ENCODE measurements at regions not wholly inside any gene's neighbourhood (a gene's known extent, or its start where the extent isn't known, plus 50 kb on each side); places are given as distances from the start of the nearest gene placed in this dataset.

- no peak for TF ChIP-seq NKRF (conservative IDR thresholded peaks at IDR 0.05)
- no peak for TF ChIP-seq TAF1 (IDR thresholded peaks at IDR 0.05; ENCODE audit: borderline replicate concordance, low read depth, low read length)
- no peak for TF ChIP-seq ZNF274 (IDR thresholded peaks at IDR 0.05; ENCODE audit: insufficient read depth, insufficient read length)
- no peak for TF ChIP-seq RAD51 (IDR thresholded peaks at IDR 0.05)
- TF ChIP-seq CTCF (IDR thresholded peaks at IDR 0.05 in 2 of 3, conservative IDR thresholded peaks at IDR 0.05 in 1 of 3; ENCODE audit: control insufficient read depth in 2 of 3, extremely low read depth in 1 of 3, insufficient read depth in 1 of 3, low read depth in 3 of 3, low read length in 3 of 3) = no peak
Measured at GRCh38 chr2:58339548-58340243, 98.6 kb upstream of the FANCL start.

Data from GM12878 (cell line).